HepG2 (cell line): ENCODE measurements at regions not wholly inside any gene's neighbourhood (a gene's known extent, or its start where the extent isn't known, plus 50 kb on each side); places are given as distances from the start of the nearest gene placed in this dataset.

ENCODE experiments used
- CREB1 ChIP-seq, 2 experiments: fragments of 450-650 bp in 1 of 2; IDR thresholded peaks; 2 replicates each; pipeline ENCODE4 v1.6.1; 2016 to 2017; ENCODE audit warnings: control low read depth in 1 of 2, mild to moderate bottlenecking in 1 of 2, missing compliant biosample characterization in 1 of 2, missing genetic modification characterization in 1 of 2
- CTCF ChIP-seq: sonication (generic); formaldehyde crosslinking; IDR thresholded peaks from 2 replicates; pipeline ENCODE4 v1.5.0; 2020; ENCODE audit warnings: mild to moderate bottlenecking, missing genetic modification reagents, moderate library complexity
- UBTF ChIP-seq: sonication (generic); formaldehyde crosslinking; IDR thresholded peaks from 2 replicates; pipeline ENCODE4 v1.4.0; 2020; ENCODE audit warnings: mild to moderate bottlenecking, missing genetic modification reagents

GRCh38 chr2:198611201-198611600, 806.8 kb downstream of the PLCL1 start:
- TF ChIP-seq CTCF (CRISPR knock-in tag) (no peak), CREB1 (IDR thresholded peaks at IDR 0.05) (no peak), CREB1 (CRISPR knock-in tag; IDR thresholded peaks at IDR 0.05) (no peak), UBTF (CRISPR knock-in tag) (no peak)
